Stimulated activated CD4-positive, alpha-beta T cell treated with anti-CD3 and anti-CD28 coated beads, Interleukin-12 subunit alpha, Interleukin-12 subunit beta, amount 100 ng/mL, for 4 hours (primary cell): ENCODE measurements at regions not wholly inside any gene's neighbourhood (a gene's known extent, or its start where the extent isn't known, plus 50 kb on each side); places are given as distances from the start of the nearest gene placed in this dataset.
"Not testable (repeated sequence)": the region's sequence is repeated elsewhere in the genome, so short reads cannot be mapped to it uniquely, and the experiment has no call there.

Source experiments
- DNase-seq: peaks from one replicate; pipeline ENCODE4 v3.0.0-alpha.2; 2020

- DNase-seq = no peak
Observed at GRCh38 chr2:209194717-209195116, 229.1 kb upstream of the MAP2 start.

DNA sequence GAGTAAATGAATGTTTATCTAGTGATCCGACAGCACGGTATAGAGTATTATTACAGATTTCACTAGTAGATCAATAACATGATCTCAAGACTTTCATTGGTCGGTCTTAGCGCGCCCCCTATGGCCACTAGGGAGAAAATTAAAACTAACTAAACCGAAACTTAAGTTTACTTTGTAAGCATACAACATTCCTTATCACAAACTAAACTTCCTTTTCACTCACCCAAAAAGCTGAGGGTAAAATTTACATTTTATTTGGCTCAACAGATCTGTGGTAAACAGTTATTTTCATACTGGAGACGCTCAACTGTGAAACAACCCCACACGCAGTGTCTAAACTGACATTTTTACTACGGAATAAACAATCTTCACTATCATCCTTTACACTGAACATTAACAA, 215.6 kb upstream of the MAP2 start:
- no peak for DNase-seq

GRCh38 chr2:209209943-209210342, 213.9 kb upstream of the MAP2 start:
- DNase-seq = no peak

DNA sequence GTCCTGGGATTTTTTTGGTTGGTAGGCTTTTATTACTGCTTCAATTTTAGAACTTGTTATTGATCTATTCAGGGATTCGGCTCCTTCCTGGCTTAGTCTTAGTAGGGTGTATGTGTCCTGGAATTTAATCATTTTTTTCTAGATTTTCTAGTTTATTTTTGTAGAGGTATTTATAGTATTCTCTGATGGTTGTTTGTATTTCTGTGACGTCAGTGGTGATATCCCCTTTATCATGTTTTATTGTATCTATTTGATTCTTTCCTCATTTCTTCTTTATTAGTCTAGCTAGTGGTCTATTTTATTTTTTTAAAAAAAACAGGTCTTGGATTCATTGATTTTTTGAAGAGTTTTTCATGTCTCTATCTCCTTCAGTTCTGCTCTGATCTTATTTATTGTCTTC, 193.3 kb upstream of the MAP2 start:
- no peak for DNase-seq

GRCh38 chr2:209236377-209236776, 187.5 kb upstream of the MAP2 start:
- DNase-seq = no peak

DNA sequence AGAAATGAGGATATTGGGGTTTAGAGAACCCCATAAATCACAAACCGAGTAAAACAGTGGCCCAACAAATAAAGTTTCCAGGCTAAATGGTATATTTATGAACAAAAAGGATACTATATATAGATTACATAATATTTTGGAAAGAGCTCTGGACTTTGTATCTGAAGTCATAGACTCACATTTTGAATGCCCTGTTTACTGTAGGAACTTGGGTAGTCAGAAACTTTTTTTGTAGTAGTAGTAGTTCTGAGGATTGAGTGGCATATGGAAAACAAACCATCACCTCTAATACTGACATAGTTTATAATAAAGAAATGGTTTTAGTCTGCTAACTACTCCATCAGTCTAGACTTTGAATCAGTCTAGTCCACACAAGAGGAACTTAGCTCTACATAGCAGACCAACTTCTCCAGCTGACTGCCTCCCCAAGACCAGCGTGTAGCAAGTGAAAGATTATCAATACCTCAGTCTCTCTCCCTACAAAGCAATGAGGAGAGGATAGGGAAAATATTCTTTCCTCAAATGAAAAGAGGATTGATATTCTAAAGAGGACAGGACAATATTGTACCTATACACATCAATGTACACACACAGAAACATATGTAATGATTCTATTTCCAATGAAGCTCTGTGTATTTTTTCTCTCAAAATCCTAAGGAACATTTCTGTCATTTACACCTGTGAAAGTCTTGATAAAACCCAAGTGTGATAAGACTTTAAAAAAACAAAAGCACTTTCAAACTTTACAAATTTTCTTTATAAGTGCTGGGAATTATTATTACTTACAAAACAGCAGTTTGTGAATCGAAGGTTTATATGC, 184.9 kb upstream of the MAP2 start:
- no peak for DNase-seq

- no peak for DNase-seq
Observed at GRCh38 chr2:209239585-209239938, 184.3 kb upstream of the MAP2 start.

- DNase-seq = no peak
Observed at GRCh38 chr2:209240204-209240603, 183.6 kb upstream of the MAP2 start.

DNA sequence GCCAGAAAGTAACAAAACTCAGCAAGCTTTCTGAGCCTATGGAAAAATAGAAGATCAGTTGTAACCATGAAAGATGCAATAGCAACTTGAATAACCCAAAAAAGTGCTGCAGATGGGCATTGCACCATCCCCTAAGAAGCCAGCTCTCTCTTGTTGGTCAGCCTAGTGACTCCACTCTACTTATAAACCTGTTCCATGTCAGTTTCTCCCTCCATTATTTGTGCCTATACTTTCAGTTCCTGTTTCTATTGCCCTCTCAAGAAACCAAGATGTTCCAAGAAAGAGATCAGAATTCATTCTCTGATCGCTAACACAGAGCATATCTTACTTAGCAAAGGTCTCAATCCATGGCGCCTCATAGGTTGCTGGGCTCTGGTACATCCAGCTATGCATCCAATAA, 170.3 kb upstream of the MAP2 start:
- DNase-seq = no peak

DNA sequence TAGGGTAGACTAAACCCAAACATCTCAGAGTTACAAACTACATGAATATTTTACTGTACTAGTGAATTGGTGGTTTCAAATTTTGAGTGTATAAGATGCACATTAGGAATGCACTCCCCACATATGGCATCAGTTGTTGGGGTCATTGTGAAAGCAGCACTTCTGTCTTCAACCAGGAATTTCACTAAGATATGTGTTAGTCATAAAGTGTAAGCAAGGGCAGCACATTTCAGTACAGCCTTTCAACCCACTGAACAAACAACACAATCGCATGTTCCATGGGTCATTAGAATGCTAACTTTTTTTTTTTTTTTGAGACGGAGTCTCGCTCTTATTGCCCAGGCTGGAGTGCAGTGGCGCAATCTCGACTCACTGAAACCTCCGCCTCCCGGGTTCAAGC, 164.1 kb upstream of the MAP2 start:
- no peak for DNase-seq

DNA sequence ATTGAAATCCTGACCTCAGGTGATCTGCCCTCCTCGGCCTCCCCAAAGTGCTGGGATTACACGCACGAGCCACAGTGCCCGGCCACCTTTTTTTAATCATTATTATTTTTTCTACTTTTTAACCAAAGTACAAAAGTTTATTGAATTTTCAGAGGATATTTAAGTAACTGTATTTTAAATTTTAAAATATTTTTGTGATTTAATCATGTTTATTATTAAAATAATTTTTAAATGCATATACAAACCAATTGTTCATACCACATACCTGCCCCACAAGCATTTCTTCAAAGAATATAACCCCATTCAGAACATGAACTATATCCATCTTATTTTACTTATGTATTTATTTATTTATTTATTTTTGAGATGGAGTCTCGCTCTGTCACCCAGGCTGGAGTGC, 163.6 kb upstream of the MAP2 start:
- no peak for DNase-seq

- not testable (repeated sequence) for DNase-seq
Observed at GRCh38 chr2:209261366-209262053, 162.3 kb upstream of the MAP2 start.

DNA sequence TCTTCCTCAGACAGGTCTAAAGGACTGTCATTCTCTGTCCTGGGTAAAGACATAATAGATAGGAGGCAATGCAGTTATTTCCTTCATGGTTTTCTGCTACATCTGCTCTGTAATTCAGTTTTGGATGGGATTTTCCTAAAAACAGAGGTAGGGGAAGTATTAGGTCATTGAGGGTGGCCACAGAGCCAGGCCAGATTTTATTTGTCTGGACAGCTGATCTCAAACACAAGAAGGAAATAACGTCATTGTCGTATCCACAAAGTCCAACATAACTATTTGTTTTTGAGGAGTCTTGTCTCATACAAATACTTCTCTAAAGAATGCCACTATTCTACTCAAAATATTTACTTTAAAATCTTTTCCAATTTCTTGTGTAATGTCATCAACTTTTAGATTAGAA, 154.8 kb upstream of the MAP2 start:
- DNase-seq = no peak

GRCh38 chr2:209276000-209276399, 147.8 kb upstream of the MAP2 start:
- no peak for DNase-seq

GRCh38 chr2:209277444-209277843, 146.4 kb upstream of the MAP2 start:
- DNase-seq = no peak

DNA sequence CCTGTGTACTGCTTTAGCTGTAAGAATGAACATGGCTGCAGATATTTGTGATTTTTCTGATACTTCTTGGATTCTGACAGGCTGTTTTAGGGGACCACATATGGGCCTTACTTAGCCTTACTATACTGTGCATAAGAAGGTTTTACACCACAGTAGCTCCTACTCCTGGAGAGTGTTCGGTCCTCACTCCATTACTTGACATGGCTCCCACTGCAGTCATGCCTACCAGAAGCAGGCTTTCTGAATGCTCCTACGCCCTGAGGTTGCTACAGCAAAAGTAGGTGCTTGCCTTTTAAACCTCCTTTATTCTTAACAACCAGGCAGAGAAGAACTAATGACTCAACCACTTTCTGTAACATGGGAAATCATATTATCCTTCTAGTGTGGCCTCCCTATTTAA, 125.2 kb upstream of the MAP2 start:
- DNase-seq = no peak

DNA sequence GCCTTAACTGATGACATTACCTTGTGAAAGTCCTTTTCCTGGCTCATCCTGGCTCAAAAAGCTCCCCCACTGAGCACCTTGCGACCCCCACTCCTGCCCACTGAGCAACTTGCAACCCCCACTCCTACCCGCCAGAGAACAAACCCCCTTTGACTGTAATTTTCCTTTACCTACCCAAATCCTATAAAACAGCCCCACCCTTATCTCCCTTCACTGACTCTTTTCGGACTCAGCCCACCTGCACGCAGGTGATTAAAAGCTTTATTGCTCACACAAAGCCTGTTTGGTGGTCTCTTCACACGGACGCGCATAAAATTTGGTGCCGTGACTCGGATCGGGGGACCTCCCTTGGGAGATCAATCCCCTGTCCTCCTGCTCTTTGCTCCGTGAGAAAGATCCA, 124.4 kb upstream of the MAP2 start:
- not testable (repeated sequence) for DNase-seq

GRCh38 chr2:209300766-209301165, 123.1 kb upstream of the MAP2 start:
- not testable (repeated sequence) for DNase-seq

- no peak for DNase-seq
Observed at GRCh38 chr2:209305026-209305425, 118.8 kb upstream of the MAP2 start.

DNA sequence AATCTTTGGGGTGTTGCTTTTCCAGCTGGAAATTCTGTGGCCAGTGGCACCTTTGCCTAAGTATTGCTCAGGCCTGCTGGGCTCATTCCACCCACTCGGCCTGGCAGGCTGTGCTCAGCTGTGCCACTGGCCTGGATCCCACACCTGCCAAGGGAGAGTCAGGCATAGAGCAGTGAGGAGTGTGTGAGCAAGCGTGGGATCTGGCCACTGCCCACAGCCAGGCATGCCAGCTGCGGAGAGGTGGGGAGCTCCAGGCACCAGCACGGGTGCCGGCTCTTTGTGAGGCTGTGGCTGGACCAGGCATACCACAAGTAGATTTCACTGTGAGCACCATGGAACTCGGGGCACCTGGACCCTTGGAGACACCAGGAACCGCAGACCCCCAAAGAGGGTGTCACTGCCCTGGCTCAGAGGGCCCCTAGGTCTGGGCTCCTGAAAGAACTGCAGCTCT, 118.1 kb upstream of the MAP2 start:
- no peak for DNase-seq

- no peak for DNase-seq
Observed at GRCh38 chr2:209307161-209308001, 116.5 kb upstream of the MAP2 start.

- no peak for DNase-seq
Observed at GRCh38 chr2:209308415-209308814, 115.4 kb upstream of the MAP2 start.

GRCh38 chr2:209311948-209312347, 111.9 kb upstream of the MAP2 start:
- DNase-seq = no peak

GRCh38 chr2:209312450-209312849, 111.4 kb upstream of the MAP2 start:
- not testable (repeated sequence) for DNase-seq
